ENCODE measurements at regions not wholly inside any gene's neighbourhood (a gene's known extent, or its start where the extent isn't known, plus 50 kb on each side); places are given as distances from the start of the nearest gene placed in this dataset.
"Not testable (repeated sequence)": the region's sequence is repeated elsewhere in the genome, so short reads cannot be mapped to it uniquely, and the experiment has no call there.

GRCh38 chr5:172508471-172509404 is 54.4 kb upstream of the SH3PXD2B start:
- ATAC-seq (ENCODE audit: poor library complexity), result no peak

GRCh38 chr5:172507485-172507884 is 53.2 kb upstream of the SH3PXD2B start:
- intact Hi-C loops (cut with DNase I); DNase-seq; ATAC-seq (ENCODE audit: poor library complexity): not testable (repeated sequence)

More at GRCh38 chr5:172508471-172509404, 54.4 kb upstream of the SH3PXD2B start:
- DNase-seq, result no peak
- intact Hi-C loops (cut with DNase I), result no loop called here

DNA sequence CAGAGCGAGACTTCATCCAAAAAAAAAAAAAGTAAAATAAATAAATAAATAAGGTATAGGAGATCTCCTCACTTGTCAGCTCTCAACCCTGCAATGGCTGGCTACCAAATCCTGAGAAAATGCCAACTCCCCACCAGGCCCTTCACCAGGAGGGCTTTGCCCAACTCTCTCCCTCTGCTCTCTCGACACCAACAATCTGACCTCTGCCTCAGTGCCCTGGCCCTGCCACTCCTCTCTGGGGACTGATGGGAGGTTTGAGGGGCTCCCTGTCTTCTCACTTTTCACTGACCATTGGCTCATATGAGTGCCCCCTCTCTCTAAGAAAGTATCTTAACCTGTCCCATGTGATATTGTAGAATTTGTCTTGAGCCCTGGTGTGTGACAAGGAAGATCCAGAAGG is 52.6 kb upstream of the SH3PXD2B start:
- DNase-seq, result no peak
- intact Hi-C loops (cut with DNase I), result no loop called here
- ATAC-seq (ENCODE audit: poor library complexity), result no peak

GRCh38 chr5:172506251-172506650 is 51.9 kb upstream of the SH3PXD2B start:
- no peak for ATAC-seq (ENCODE audit: poor library complexity)
- no peak for DNase-seq
- intact Hi-C loops (cut with DNase I), result no loop called here

DNA sequence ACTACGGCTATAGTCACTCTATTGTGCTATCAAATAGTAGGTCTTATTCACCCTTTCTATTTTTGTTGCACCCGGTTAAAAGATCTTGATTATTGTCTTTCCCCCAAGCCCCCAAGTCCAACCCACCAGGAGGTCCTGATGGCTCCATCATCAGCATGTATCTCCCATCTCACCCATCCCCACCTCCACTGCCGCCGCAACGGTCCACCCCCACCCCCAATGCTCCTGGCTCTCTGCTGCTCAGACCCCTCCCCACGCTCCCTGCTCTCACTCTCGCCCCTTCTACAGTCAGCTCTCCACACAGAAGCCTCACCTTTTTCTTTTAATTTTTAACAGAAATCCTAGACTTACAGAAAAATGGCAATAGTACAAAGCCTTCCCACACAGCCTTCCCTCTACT is 51.5 kb upstream of the SH3PXD2B start:
- DNase-seq (no peak), ATAC-seq (ENCODE audit: poor library complexity) (no peak)
- intact Hi-C loops (cut with DNase I), result no loop called here

DNA sequence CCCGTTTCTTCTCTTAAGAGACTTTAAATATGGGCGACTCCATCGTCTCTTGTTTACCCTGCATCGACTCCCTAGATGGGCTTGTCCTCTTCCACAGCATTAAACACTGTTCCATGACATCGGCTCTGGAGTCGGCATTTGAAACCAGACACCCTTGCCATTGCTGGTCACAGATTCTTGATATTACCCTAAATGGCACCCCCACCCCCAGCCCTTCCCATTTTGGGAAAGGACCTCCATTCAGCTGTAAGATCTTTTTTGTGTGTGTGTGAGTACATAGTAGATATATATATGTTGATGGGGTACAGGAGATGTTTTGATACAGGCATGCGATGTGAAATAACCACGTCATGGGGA is 51.1 kb upstream of the SH3PXD2B start:
- ATAC-seq (ENCODE audit: poor library complexity) (no peak), DNase-seq (no peak)
- intact Hi-C loops (cut with DNase I), result no loop called here

GRCh38 chr5:172504701-172505402 is 50.5 kb upstream of the SH3PXD2B start:
- DNase-seq (peak; percentile 71), ATAC-seq (ENCODE audit: poor library complexity) (peak; percentile 83)
- intact Hi-C loops (cut with DNase I), result no loop called here

DNA sequence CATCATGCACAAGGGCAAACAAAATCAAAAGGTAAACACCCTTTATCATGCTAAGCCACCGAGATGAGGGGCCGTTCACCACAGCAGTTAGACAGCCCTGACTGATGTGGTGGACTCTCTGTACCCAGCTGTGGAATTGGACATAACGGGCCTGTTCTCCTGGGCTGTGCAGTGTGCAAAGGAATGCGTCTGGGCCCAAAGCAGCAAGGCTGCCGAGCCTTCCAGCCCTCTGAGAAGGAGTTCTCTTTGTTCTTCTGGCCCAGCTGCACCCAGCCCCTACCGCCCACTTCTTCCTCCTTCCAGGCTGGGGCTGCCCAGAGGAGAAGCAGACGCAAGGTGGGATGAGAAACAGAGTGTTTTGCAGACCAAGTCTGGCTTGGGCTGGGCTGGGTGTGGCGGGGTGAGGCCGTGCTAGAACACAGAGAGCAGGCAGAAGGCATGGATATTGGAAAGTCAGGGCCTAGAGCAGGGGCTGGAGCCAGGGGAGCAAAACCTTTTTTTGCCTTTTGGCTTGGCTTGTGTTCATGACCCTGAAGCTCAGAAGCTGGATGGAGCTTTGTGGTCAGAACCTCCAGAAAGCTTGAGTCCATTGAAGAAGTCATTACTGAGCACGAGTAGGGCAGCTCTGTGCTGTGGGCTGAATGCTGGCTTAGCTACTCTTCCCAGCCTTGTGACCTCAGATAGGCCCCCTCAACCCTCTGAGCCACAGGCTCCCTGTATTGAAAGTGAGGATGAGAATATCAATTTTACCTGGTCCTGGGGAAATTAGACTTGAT is 49.8 kb upstream of the SH3PXD2B start:
- peak; percentile 87 for DNase-seq
- ATAC-seq (ENCODE audit: poor library complexity), result peak; percentile 81
- intact Hi-C loops (cut with DNase I), result no loop called here
